HG03439 (cell line): ENCODE measurements at regions not wholly inside any gene's neighbourhood (a gene's known extent, or its start where the extent isn't known, plus 50 kb on each side); places are given as distances from the start of the nearest gene placed in this dataset.

Source experiments
- ATAC-seq: cut with Tn5 transposase; IDR thresholded peaks from one replicate; pipeline ENCODE4 v1.9.1; 2021; ENCODE audit warnings: mild to moderate bottlenecking, moderate library complexity; ENCODE audit not compliant: unreplicated experiment

GRCh38 chr13:84272877-84273562, 390.7 kb upstream of the SLITRK1 start:
- ATAC-seq, result no peak

GRCh38 chr13:84265257-84265764, 383.0 kb upstream of the SLITRK1 start:
- no peak for ATAC-seq

GRCh38 chr13:84263354-84264069, 381.2 kb upstream of the SLITRK1 start:
- no peak for ATAC-seq

- no peak for ATAC-seq
These were observed 373.0 kb upstream of the SLITRK1 start for GRCh38 chr13:84255226-84255797.

- ATAC-seq, result no peak
These were observed 367.2 kb upstream of the SLITRK1 start for GRCh38 chr13:84249463-84249862.

- no peak for ATAC-seq
These were observed 361.1 kb upstream of the SLITRK1 start for GRCh38 chr13:84243340-84243739.

GRCh38 chr13:84239032-84239431, 356.8 kb upstream of the SLITRK1 start:
- ATAC-seq, result no peak

GRCh38 chr13:84238381-84238780, 356.1 kb upstream of the SLITRK1 start:
- no peak for ATAC-seq

GRCh38 chr13:84237143-84237542, 354.9 kb upstream of the SLITRK1 start:
- no peak for ATAC-seq

GRCh38 chr13:84234416-84234815, 352.1 kb upstream of the SLITRK1 start:
- no peak for ATAC-seq

GRCh38 chr13:84230568-84230967, 348.3 kb upstream of the SLITRK1 start:
- no peak for ATAC-seq

- ATAC-seq, result no peak
These were observed 328.8 kb upstream of the SLITRK1 start for GRCh38 chr13:84211048-84211447.

- no peak for ATAC-seq
These were observed 326.1 kb upstream of the SLITRK1 start for GRCh38 chr13:84208246-84208910.

- ATAC-seq, result no peak
These were observed 325.2 kb upstream of the SLITRK1 start for GRCh38 chr13:84207509-84207908.

- no peak for ATAC-seq
These were observed 318.7 kb upstream of the SLITRK1 start for GRCh38 chr13:84200971-84201370.

GRCh38 chr13:84192125-84192524, 309.9 kb upstream of the SLITRK1 start:
- ATAC-seq, result no peak

GRCh38 chr13:84191139-84191538, 308.9 kb upstream of the SLITRK1 start:
- no peak for ATAC-seq

- ATAC-seq, result no peak
These were observed 305.4 kb upstream of the SLITRK1 start for GRCh38 chr13:84187626-84188025.

GRCh38 chr13:84139561-84140158, 257.4 kb upstream of the SLITRK1 start:
- no peak for ATAC-seq

- ATAC-seq, result peak; percentile 100
These were observed 255.0 kb upstream of the SLITRK1 start for GRCh38 chr13:84137292-84137691.

GRCh38 chr13:84136582-84136981, 254.3 kb upstream of the SLITRK1 start:
- no peak for ATAC-seq
